Lower leg skin (tissue), 3 donors: ENCODE measurements at regions not wholly inside any gene's neighbourhood (a gene's known extent, or its start where the extent isn't known, plus 50 kb on each side); places are given as distances from the start of the nearest gene placed in this dataset.

Experiments
- POLR2A ChIP-seq, 2 donors: fragments of 450-650 bp; IDR thresholded peaks; one replicate each; pipeline ENCODE4 v1.6.1; 2016 to 2017; ENCODE audit warnings: antibody characterized with exemption in 2 of 2, mild to moderate bottlenecking in 1 of 2, moderate library complexity in 1 of 2
- TF ChIP-seq, protein P1 (sequence below), 3 donors: fragments of 450-650 bp; IDR thresholded peaks; one replicate each; pipeline ENCODE4 v1.5.1; 2016; ENCODE audit warnings: antibody characterized with exemption in 3 of 3, mild to moderate bottlenecking in 3 of 3, moderate library complexity in 2 of 3

DNA sequence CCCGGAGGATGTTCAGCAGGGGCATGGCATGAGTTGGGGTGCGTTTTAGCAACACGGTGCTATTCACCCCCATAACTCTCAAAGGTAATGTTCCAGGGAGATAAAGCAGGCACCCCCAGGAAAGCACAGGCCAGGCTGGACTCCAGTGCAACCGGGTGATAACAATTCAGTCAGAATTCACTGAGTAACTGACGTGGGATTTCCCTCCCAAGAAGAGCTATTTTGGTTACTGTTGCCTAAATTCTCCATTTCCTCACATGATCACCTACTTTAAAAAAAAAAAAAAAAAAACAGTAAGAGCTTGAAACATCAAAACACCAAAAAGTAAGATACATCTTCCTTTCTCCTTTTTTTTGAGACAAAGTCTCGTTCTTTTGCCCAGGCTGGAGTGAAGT is 137.6 kb upstream of the WWC1 start:
- TF ChIP-seq, protein P1, sequence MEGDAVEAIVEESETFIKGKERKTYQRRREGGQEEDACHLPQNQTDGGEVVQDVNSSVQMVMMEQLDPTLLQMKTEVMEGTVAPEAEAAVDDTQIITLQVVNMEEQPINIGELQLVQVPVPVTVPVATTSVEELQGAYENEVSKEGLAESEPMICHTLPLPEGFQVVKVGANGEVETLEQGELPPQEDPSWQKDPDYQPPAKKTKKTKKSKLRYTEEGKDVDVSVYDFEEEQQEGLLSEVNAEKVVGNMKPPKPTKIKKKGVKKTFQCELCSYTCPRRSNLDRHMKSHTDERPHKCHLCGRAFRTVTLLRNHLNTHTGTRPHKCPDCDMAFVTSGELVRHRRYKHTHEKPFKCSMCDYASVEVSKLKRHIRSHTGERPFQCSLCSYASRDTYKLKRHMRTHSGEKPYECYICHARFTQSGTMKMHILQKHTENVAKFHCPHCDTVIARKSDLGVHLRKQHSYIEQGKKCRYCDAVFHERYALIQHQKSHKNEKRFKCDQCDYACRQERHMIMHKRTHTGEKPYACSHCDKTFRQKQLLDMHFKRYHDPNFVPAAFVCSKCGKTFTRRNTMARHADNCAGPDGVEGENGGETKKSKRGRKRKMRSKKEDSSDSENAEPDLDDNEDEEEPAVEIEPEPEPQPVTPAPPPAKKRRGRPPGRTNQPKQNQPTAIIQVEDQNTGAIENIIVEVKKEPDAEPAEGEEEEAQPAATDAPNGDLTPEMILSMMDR (IDR thresholded peaks at IDR 0.05), result no peak
- no peak for TF ChIP-seq POLR2A (IDR thresholded peaks at IDR 0.05)
